Upper lobe of right lung (tissue), 1 donor: ENCODE measurements at regions not wholly inside any gene's neighbourhood (a gene's known extent, or its start where the extent isn't known, plus 50 kb on each side); places are given as distances from the start of the nearest gene placed in this dataset.

Source experiments
- ATAC-seq: fragments of 200-7000 bp; cut with Tn5 transposase; one replicate; pipeline ENCODE4 v1.9.1; 2020; ENCODE audit warnings: mild to moderate bottlenecking, moderate library complexity
- DNase-seq: peaks from one replicate; pipeline ENCODE4 v3.0.0-alpha.2; 2020
- H3K27ac ChIP-seq: fragments of 200-600 bp; one replicate; pipeline ENCODE4 v1.8.0; 2022
- H3K27me3 ChIP-seq: fragments of 200-600 bp; one replicate; pipeline ENCODE4 v1.8.0; 2022; ENCODE audit warnings: mild to moderate bottlenecking
- H3K36me3 ChIP-seq: fragments of 200-600 bp; one replicate; pipeline ENCODE4 v1.8.0; 2022
- H3K4me1 ChIP-seq: fragments of 200-600 bp; one replicate; pipeline ENCODE4 v1.8.0; 2022
- H3K4me3 ChIP-seq: fragments of 200-600 bp; one replicate; pipeline ENCODE4 v1.8.0; 2022; ENCODE audit warnings: mild to moderate bottlenecking
- H3K9me3 ChIP-seq: fragments of 200-600 bp; one replicate; pipeline ENCODE4 v1.8.0; 2022
- CTCF ChIP-seq: fragments of 200-600 bp; IDR thresholded peaks from one replicate; pipeline ENCODE4 v1.8.0; 2022; ENCODE audit warnings: antibody characterized with exemption
- intact Hi-C: fragments of 100-400 bp; cut with DNase I; formaldehyde crosslinking; loops from one replicate; pipeline ENCODE4 v1.11.0; 2022
- donor health status: DM: no; HTN: yes; CAD: no; lungs with severe emphysema.

GRCh38 chr10:3704565-3705325 is 80.3 kb downstream of the KLF6 start:
- ATAC-seq (no peak), DNase-seq (no peak)
- H3K36me3 ChIP-seq, result no peaks in the 10 kb centered on the region
- no peak overlapping the region for H3K4me3 ChIP-seq
- H3K4me1 ChIP-seq, result no peaks in the 10 kb centered on the region
- TF ChIP-seq CTCF, result no peak
- H3K27me3 ChIP-seq, result no peaks in the 10 kb centered on the region
- H3K27ac ChIP-seq, result no peak overlapping the region
- no peaks in the 10 kb centered on the region for H3K9me3 ChIP-seq
- intact Hi-C loops, result no loop called here

- H3K27me3 ChIP-seq, result no peaks in the 10 kb centered on the region
- H3K4me1 ChIP-seq, result no peaks in the 10 kb centered on the region
- TF ChIP-seq CTCF, result no peak
- no peaks in the 10 kb centered on the region for H3K36me3 ChIP-seq
- intact Hi-C loops, result no loop called here
- H3K9me3 ChIP-seq, result no peaks in the 10 kb centered on the region
- H3K27ac ChIP-seq, result no peak overlapping the region
- ATAC-seq (no peak), DNase-seq (no peak)
- no peak overlapping the region for H3K4me3 ChIP-seq
These were observed 82.4 kb downstream of the KLF6 start for GRCh38 chr10:3702569-3702968.

- no peaks in the 10 kb centered on the region for H3K36me3 ChIP-seq
- DNase-seq, result no peak
- ATAC-seq, result no peak
- H3K9me3 ChIP-seq, result no peaks in the 10 kb centered on the region
- H3K4me3 ChIP-seq, result no peak overlapping the region
- no peaks in the 10 kb centered on the region for H3K4me1 ChIP-seq
- TF ChIP-seq CTCF, result no peak
- no peaks in the 10 kb centered on the region for H3K27me3 ChIP-seq
- H3K27ac ChIP-seq, result no peak overlapping the region
- intact Hi-C loops, result no loop called here
These were observed 82.9 kb downstream of the KLF6 start for GRCh38 chr10:3702056-3702546.

DNA sequence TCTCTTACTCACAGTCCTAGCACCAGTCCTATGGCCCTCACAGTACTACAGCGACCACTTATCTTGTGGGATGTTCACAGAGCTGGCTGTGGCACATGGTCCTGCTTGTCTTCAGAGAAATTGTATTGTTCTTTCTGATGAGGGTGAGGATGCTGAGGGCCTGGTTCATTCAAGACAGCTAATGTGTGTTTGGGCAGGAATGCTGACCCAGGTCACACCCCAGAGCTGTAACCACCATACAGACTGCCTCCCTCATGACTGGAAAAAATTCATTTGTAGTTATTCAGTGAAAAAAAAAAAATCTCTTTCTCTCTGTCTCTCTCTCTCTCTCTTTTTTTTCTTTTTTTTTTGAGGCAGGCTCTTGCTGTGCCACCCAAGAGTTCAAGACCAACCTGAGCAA is 83.5 kb downstream of the KLF6 start:
- intact Hi-C loops, result no loop called here
- TF ChIP-seq CTCF, result no peak
- DNase-seq, result no peak

DNA sequence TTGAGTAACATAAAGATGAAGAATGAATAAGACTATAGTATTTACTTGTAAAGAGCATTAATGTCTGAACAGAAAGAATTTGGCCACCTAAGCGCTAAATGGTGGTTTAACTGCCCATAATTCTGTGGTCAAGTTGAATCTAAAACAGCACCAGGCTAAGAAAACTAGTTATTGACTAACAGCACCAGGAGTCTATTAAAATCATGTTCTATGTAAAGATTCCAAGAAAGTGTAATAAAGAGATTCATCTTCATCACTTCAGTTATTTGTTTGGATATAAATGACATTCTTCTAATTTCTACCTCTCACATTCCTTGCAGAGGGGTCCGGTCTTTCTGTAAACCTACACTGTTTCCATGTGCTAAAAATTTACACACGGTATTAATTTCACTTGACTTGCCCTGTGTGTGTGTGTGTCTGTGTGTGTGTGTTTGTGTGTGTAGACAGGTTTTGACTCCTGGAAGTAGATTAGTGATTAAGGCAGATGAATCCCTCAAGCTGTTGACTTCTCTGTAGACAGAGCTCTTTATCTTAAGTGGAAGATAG is 84.4 kb downstream of the KLF6 start:
- Histone ChIP-seq H3K27me3 (no peaks in the 10 kb centered on the region), H3K27ac (no peak overlapping the region), H3K36me3 (no peaks in the 10 kb centered on the region), H3K4me1 (no peaks in the 10 kb centered on the region), H3K9me3 (no peaks in the 10 kb centered on the region), H3K4me3 (no peak overlapping the region)
- DNase-seq, result no peak
- no peak for TF ChIP-seq CTCF
- ATAC-seq, result no peak
- intact Hi-C loops, result no loop called here

More for the DNA sequence above, 83.5 kb downstream of the KLF6 start:
- H3K4me3 ChIP-seq, result no peak overlapping the region
- no peaks in the 10 kb centered on the region for H3K27me3 ChIP-seq
- ATAC-seq, result no peak
- H3K36me3 ChIP-seq, result no peaks in the 10 kb centered on the region
- no peaks in the 10 kb centered on the region for H3K4me1 ChIP-seq
- no peak overlapping the region for H3K27ac ChIP-seq
- no peaks in the 10 kb centered on the region for H3K9me3 ChIP-seq
